Ishikawa (cell line): ENCODE measurements at regions not wholly inside any gene's neighbourhood (a gene's known extent, or its start where the extent isn't known, plus 50 kb on each side); places are given as distances from the start of the nearest gene placed in this dataset.

Experiments
- CEBPB ChIP-seq: IDR thresholded peaks from 2 replicates; pipeline ENCODE4 v1.6.1; 2012
- CREB1 ChIP-seq: IDR thresholded peaks from 2 replicates; pipeline ENCODE4 v1.6.1; 2012; ENCODE audit warnings: low read depth
- EGR1 ChIP-seq: IDR thresholded peaks from 2 replicates; pipeline ENCODE4 v1.6.1; 2012
- EP300 ChIP-seq: IDR thresholded peaks from 2 replicates; pipeline ENCODE4 v1.6.1; 2012; ENCODE audit warnings: borderline replicate concordance
- FOXM1 ChIP-seq: IDR thresholded peaks from 2 replicates; pipeline ENCODE4 v1.6.1; 2012; ENCODE audit warnings: low read depth, borderline replicate concordance
- NFIC ChIP-seq: IDR thresholded peaks from 2 replicates; pipeline ENCODE4 v1.6.1; 2012
- RAD21 ChIP-seq: IDR thresholded peaks from 2 replicates; pipeline ENCODE4 v1.6.1; 2012; ENCODE audit warnings: low read depth
- TAF1 ChIP-seq: IDR thresholded peaks from 2 replicates; pipeline ENCODE4 v1.6.1; 2012; ENCODE audit warnings: low read depth, mild to moderate bottlenecking
- TCF12 ChIP-seq: IDR thresholded peaks from 2 replicates; pipeline ENCODE4 v1.6.1; 2012; ENCODE audit warnings: low read depth
- TEAD4 ChIP-seq: IDR thresholded peaks from 2 replicates; pipeline ENCODE4 v1.6.1; 2012
- YY1 ChIP-seq: IDR thresholded peaks from 2 replicates; pipeline ENCODE4 v1.6.1; 2012; ENCODE audit warnings: low read depth
- ZBTB7A ChIP-seq: IDR thresholded peaks from 2 replicates; pipeline ENCODE4 v1.6.1; 2012; ENCODE audit warnings: low read depth
- TF ChIP-seq, protein P1 (sequence below): IDR thresholded peaks from 2 replicates; pipeline ENCODE4 v1.6.1; 2012
- TF ChIP-seq, protein P2 (sequence below): IDR thresholded peaks from 2 replicates; pipeline ENCODE4 v1.6.1; 2012
- TF ChIP-seq, protein P3 (sequence below): IDR thresholded peaks from 2 replicates; pipeline ENCODE4 v1.6.1; 2012; ENCODE audit warnings: low read depth, mild to moderate bottlenecking

DNA sequence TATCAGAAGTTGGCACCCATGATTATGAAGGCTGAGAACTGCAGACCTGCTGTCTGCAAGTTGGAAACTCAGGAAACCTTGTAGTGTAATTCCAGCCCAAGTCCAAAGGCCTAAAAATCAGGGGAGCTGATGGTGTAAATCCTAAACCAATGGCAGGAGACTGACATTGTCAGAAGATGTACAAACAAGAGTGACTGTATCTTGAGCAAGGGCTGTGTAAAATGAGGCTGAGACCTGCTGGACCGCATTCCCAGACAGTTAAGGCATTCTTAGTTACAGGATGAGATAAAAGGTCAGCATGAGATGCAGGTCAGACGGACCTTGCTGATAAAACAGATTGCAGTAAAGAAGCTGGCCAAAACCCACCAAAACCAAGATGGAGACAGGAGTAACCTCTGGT lies 147.7 kb downstream of the COG6 start:
- TF ChIP-seq FOXM1: no peak
- no peak for TF ChIP-seq NFIC
- no peak for TF ChIP-seq CEBPB
- no peak for TF ChIP-seq CREB1
- no peak for TF ChIP-seq TAF1
- TF ChIP-seq, protein P1, sequence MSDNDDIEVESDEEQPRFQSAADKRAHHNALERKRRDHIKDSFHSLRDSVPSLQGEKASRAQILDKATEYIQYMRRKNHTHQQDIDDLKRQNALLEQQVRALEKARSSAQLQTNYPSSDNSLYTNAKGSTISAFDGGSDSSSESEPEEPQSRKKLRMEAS: no peak
- TF ChIP-seq YY1: peak; percentile 48; the same call in 1 of the 2 replicates
- TF ChIP-seq RAD21: no peak
- TF ChIP-seq ZBTB7A: no peak
- TF ChIP-seq, protein P2, sequence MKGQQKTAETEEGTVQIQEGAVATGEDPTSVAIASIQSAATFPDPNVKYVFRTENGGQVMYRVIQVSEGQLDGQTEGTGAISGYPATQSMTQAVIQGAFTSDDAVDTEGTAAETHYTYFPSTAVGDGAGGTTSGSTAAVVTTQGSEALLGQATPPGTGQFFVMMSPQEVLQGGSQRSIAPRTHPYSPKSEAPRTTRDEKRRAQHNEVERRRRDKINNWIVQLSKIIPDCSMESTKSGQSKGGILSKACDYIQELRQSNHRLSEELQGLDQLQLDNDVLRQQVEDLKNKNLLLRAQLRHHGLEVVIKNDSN: no peak
- TF ChIP-seq, protein P3, sequence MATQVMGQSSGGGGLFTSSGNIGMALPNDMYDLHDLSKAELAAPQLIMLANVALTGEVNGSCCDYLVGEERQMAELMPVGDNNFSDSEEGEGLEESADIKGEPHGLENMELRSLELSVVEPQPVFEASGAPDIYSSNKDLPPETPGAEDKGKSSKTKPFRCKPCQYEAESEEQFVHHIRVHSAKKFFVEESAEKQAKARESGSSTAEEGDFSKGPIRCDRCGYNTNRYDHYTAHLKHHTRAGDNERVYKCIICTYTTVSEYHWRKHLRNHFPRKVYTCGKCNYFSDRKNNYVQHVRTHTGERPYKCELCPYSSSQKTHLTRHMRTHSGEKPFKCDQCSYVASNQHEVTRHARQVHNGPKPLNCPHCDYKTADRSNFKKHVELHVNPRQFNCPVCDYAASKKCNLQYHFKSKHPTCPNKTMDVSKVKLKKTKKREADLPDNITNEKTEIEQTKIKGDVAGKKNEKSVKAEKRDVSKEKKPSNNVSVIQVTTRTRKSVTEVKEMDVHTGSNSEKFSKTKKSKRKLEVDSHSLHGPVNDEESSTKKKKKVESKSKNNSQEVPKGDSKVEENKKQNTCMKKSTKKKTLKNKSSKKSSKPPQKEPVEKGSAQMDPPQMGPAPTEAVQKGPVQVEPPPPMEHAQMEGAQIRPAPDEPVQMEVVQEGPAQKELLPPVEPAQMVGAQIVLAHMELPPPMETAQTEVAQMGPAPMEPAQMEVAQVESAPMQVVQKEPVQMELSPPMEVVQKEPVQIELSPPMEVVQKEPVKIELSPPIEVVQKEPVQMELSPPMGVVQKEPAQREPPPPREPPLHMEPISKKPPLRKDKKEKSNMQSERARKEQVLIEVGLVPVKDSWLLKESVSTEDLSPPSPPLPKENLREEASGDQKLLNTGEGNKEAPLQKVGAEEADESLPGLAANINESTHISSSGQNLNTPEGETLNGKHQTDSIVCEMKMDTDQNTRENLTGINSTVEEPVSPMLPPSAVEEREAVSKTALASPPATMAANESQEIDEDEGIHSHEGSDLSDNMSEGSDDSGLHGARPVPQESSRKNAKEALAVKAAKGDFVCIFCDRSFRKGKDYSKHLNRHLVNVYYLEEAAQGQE: no peak
- TF ChIP-seq EP300: peak; percentile 46; the same call in 1 of the 2 replicates
- no peak for TF ChIP-seq EGR1
- peak; percentile 59 for TF ChIP-seq TEAD4
- TF ChIP-seq TCF12: no peak

DNA sequence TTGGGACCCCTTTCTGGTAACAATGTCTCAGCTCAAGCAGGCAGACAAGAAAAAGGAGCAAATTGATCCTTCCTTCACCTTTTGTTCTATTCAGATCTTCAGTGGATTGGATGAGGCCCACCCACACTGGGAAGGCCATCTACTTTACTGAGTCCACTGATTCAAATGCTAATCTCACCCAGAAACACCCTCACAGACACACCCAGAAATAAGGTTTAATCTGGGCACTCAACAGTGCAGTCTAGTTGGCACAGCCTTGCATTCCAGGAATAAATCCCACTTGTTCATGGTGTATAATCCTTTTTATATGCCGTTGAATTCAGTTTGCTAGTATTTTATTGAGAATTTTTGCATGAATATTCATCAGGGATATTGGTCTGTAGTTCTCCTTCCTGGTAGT lies 148.4 kb downstream of the COG6 start:
- TF ChIP-seq NFIC (peak; percentile 43; the same call in 1 of the 2 replicates), TEAD4 (peak; percentile 56)
- TF ChIP-seq, protein P2: no peak

DNA sequence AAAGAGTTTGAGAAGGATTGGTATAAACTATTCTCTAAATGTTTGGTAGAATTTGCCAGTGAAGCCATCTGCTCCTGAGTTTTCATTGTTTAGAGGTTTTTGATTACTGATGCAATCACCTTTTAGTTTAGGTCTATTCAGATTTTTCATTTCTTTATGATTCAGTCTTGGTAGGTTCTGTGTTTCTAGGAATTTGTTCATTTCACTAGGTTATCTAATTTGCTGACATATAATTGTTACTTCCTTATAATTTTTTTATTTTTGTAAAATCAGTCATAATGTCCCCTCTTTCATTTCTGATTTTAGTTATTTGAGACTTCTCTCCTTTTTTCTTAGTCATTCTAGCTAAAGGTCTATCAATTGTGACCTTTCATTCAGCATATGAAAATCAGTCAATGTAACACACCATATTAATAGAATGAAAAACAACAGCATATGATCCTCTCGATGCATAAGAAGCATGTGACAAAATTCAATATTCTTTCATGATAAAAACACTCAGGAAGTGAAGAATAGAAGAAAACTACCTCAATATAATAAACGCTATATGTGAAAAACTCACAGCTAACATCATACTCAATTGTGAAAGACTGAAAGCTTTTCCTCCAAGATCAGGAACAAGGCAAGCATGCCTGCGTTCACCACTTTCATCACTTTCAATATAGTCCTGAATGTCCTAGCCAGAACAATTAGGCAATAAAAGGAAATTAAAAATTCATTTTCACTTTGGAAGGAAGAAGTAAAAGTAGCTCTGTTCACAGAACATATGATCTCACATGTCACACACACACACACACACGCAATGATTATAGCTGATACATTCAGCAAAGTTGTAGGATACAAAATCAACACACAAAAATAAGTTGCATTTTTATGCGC lies 149.1 kb downstream of the COG6 start:
- TF ChIP-seq CREB1: no peak
- no peak for TF ChIP-seq ZBTB7A
- no peak for TF ChIP-seq EP300
- TF ChIP-seq CEBPB: no peak
- no peak for TF ChIP-seq YY1

DNA sequence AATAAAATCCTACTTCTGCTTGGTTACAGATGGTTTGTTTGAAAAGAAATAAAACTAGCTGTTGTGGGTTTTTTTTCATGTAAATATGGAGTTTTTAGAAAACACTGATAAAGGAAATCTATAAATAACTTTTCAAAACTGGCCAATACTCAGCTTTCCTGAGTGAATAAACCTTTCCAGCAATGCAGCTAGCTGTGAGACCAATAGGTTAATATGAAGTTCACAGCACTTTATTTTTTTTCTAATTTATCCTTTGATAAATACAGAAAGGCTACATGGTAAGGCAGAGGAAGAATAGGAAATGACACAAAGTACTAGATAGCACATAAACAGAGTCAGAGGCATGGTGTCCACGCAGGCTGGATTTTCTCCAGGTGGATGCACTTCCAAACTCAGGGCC lies 154.0 kb downstream of the COG6 start:
- TF ChIP-seq, protein P1: no peak
- TF ChIP-seq NFIC (no peak), ZBTB7A (no peak), CREB1 (no peak), TEAD4 (no peak), EP300 (no peak)

DNA sequence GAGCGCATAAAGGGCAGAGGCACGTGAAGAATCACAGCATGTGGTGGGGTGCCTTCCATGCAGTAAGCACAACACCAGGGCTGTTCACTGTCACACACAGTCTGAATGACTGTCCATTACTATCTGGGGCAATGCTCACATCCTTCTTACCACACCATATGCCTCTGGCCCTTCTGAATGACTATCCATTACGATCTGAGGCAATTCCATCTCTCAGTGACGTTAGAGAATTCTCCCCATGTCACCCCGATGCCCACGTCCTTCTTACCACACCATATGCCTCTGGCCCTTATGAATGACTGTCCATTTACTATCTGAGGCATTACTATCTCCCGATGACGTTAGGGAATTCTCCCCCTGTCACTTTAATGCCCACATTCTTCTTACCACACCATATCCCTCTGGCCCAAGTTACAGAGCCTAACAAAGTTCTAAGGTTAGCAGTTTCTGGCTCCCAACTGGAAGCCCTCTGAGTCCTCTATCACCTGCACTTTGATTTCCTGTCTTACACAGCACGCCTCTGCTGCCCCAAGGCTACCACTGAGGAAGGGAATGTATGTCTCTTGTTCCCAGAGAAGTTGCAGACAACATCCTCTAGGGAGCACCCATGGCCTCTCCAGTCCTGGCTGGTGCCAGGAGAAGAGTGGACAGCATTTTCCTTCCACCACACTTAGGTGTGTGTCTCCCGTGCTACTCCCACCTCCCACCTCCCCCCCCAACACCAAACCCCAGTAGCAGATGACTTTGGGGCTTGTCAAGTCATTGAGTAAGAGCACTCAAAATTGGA lies 154.8 kb downstream of the COG6 start:
- no peak for TF ChIP-seq EP300
- TF ChIP-seq, protein P3: no peak
- TF ChIP-seq RAD21: peak; percentile 30; the same call in 1 of the 2 replicates
- no peak for TF ChIP-seq TCF12

DNA sequence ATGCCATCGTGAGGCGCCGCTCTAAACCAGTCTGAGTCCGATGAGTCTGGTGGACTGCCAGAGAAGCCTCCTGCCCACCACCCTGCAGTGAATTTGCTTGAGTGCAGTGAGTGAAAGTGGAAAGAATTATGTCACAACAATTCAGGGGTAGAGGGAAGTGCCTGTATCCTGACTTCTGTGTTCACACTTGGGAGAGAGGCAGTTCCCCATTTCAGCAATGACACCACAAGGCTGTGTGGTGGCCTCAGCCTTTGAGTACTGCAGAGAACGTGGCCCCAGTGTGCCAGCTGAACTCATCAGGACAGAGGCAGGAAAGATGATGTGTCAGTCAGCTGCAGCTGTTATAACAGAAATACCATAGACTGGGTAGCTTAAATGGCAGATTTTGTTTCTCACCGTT lies 155.6 kb downstream of the COG6 start:
- TF ChIP-seq NFIC: no peak
- TF ChIP-seq, protein P1: no peak
- TF ChIP-seq ZBTB7A: no peak
- TF ChIP-seq YY1: no peak
